ENCODE measurements at regions not wholly inside any gene's neighbourhood (a gene's known extent, or its start where the extent isn't known, plus 50 kb on each side); places are given as distances from the start of the nearest gene placed in this dataset.
"Not testable (repeated sequence)": the region's sequence is repeated elsewhere in the genome, so short reads cannot be mapped to it uniquely, and the experiment has no call there.

DNA sequence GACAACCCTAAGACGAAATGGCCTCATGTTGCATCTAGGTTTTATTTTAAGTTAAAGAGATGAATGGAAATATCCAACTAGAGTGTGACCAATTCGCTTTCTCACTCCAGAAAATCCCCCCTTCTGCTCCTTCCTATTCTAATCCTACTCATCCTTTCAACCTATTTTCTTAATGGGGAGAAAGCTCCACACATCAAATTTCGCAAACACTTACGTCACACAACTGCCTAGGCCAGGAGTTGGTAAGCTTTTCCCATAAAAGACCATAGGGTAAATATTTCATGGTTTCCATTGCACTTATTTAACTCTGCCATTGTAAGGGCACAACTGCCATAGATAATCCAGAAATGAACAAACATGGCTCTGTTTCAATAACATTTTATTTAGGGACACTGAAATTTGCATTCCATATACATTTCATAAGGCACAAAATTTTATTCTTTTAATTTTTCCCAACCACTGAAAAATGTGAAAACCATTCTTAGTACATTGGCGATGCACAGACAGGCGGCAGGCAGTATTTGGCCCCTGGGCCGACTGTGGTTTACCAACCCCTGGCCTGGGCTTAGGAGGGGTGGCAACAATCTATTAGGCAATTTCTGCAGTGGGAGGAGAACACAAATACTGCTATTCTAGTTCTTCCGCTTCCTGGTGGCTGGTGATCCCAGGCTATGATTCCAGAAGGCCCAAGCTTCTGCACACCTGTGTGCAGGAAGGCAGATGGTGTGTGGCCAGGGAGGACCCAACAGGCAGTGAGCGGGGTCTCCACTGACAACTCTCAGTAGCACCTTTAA lies 67.2 kb upstream of the FOXN3 start:
- no peak for DNase-seq (ENCODE audit: insufficient read length, low spot score)
- no peak for FAIRE-seq
- no peak for TF ChIP-seq POLR2A (IDR thresholded peaks at IDR 0.05; ENCODE audit: low read depth, low read length)

- no peak for FAIRE-seq
- no peak for TF ChIP-seq POLR2A (IDR thresholded peaks at IDR 0.05; ENCODE audit: low read depth, low read length)
Measured at GRCh38 chr14:89481196-89481595, 64.2 kb upstream of the FOXN3 start.

DNA sequence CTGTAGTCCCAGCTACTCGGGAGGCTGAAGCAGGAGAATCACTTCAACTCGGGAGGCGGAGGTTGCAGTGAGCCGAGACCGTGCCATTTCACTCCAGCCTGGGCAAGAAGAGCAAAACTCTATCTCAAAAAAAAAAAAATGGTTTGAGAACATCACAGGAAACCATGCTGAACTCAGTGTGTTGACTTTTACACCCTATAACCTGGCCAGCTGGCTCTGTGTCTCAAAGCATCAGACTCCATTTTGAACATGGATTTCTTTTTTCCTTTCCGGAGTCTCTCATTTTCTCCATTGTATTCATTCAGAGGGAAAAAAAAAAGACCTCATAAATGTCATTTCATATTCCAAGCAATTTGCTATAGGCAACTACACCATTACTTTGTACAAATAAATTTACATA lies 63.2 kb upstream of the FOXN3 start:
- TF ChIP-seq POLR2A (IDR thresholded peaks at IDR 0.05; ENCODE audit: low read depth, low read length): no peak
- FAIRE-seq (no peak), DNase-seq (ENCODE audit: insufficient read length, low spot score) (no peak)

More at GRCh38 chr14:89481196-89481595, 64.2 kb upstream of the FOXN3 start:
- DNase-seq (ENCODE audit: insufficient read length, low spot score): no peak

DNA sequence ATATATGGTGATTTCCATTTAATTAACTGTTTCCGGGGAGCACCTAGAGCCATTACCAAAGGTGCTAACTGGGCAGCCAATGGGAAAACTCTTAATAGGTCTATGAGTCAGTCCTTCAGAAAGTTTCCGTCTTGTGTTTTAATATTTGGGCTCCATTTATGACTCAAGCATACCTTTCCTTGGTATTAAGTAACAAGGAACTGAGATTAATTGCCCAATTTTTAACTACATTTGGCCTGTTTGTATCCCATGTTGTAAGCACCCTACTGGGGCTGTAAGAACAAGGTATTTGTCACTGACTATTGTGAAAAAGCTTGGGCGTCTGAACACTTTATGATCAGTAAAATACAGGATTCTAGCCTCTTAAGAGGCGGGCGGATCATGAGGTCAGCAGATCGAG lies 62.8 kb upstream of the FOXN3 start:
- FAIRE-seq (no peak), DNase-seq (ENCODE audit: insufficient read length, low spot score) (no peak)
- no peak for TF ChIP-seq POLR2A (IDR thresholded peaks at IDR 0.05; ENCODE audit: low read depth, low read length)

DNA sequence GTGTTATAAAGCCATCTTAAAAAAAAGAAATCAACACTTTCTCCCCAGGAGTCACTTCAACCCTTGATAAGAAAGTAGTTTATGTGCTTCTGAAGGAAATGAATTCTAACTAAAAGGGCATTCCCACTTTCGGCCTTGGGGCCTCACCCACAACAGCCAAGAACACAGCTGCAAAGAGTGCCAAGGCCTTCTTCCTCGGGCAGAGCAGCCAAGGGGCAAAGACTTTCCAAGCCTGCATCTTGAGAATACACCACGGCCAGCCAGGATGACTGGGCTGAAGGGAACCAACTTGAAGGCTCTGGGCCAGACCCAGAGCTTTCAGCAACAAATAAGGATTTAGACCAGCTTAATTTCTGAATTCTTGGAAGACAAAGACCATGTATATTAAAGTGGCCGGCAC lies 60.4 kb upstream of the FOXN3 start:
- DNase-seq (ENCODE audit: insufficient read length, low spot score) (no peak), FAIRE-seq (no peak)
- no peak for TF ChIP-seq POLR2A (IDR thresholded peaks at IDR 0.05; ENCODE audit: low read depth, low read length)

DNA sequence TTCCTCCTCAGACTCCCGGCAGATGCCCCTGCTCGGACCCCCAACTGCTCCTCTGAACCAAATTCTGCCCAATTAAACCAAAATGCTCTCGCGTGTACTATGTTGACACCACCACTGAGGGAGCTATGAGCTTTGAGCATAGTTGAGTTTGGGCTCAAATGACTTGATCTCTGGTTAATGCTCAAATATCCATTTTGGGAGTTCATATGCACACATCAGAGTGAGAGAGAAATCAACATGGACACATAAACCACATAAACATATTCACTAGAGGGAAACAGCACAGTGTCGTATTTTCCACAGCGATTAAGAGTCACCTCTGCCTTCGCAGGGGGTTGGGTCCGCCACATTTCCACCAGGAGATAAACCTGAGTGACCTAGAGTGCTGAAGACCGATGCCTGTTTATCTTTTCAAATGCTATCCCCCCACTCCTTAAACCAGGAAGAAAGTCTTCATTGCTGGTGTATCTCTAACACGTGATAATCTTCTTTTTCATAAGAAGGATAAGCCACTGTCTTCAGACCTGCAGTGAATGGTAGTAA lies 59.4 kb upstream of the FOXN3 start:
- FAIRE-seq (no peak), DNase-seq (ENCODE audit: insufficient read length, low spot score) (no peak)
- no peak for TF ChIP-seq POLR2A (IDR thresholded peaks at IDR 0.05; ENCODE audit: low read depth, low read length)

GRCh38 chr14:89474464-89474863 lies 57.4 kb upstream of the FOXN3 start:
- no peak for TF ChIP-seq POLR2A (IDR thresholded peaks at IDR 0.05; ENCODE audit: low read depth, low read length)
- no peak for DNase-seq (ENCODE audit: insufficient read length, low spot score)
- FAIRE-seq: no peak

DNA sequence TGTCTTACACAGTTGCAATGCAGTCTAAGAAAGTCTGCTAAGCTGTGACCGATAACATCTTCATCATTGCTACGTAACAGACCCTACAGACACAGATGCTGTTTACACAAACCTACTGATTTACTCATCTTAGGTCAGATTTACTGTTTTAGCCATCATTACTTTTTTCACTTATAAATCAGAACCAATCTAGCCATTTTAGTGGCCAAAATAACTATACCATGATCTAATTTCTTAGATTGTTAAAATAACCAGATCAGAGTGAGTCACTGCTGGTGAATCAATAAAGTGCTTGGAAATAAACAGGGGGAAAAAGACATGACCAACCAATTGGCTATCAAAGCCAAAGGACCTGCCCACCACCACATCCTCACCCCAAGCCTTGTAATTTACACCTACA lies 57.0 kb upstream of the FOXN3 start:
- TF ChIP-seq POLR2A (IDR thresholded peaks at IDR 0.05; ENCODE audit: low read depth, low read length): no peak
- FAIRE-seq (no peak), DNase-seq (ENCODE audit: insufficient read length, low spot score) (no peak)

- no peak for FAIRE-seq
- TF ChIP-seq POLR2A (IDR thresholded peaks at IDR 0.05; ENCODE audit: low read depth, low read length): no peak
- DNase-seq (ENCODE audit: insufficient read length, low spot score): no peak
Measured at GRCh38 chr14:89473569-89473968, 56.5 kb upstream of the FOXN3 start.

DNA sequence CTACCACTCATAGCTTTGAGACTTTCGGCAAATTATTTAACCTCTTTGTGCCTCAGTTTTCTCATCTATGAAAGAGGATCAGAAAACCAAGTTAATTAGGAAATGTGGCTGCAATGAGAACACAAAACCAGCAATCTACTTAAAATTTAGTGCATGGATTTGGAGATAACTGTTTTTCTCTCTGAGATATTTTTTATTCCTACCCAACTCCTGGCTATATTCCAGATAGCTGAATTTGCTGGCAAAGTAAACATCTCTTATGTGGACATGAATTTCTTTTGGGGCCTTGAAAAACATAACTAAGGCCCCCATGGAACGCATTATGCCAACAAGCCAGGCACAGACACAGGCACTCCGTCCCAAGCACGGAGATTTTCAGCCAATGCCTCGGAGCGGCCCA lies 53.4 kb upstream of the FOXN3 start:
- no peak for FAIRE-seq
- no peak for TF ChIP-seq POLR2A (IDR thresholded peaks at IDR 0.05; ENCODE audit: low read depth, low read length)

DNA sequence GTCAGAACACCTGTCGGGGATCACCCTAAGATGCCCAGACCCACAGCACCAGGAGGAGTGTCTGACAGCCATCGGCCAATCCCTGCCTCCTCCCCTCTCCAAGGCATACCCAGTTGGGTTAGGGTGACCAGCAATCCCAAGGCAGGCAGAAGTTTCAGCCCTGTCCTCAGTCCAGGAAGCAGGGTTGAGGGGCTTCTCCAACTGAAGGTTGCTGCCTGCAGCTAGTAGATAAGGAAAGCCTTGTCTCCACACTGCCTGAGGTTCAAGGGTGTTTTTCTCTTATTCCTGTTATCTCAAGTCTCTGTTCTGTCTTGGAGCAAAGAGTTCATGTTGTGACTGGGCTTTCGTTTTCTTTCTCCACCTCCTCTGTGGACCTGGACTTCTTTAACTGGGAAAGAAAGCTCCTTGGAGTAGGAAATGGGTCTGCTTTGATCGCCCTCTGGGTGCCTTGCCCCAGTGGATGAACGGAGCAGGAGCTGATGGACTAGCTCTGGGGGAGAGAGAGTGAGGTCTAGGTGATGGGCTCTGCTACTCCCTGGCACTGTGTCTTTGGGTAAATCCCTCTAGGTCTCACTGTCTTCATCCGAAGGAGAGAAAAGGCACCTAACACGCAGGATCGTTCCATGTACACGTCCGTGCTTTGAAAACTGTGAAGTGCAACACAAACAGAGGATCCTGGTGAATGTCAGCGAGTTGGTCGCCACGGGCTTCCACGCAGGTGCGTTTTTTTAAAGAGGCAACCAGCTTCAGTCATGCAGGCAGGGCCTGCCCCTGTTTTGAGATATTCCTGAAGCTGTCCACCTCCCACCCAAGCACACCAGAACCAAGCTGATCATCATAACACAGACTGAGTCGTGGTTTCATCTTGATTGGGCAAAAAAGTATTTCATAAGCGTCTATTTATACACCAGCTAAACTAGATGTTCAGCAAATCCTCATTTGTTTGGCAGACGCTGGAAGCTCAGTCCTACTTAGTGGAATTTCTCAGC lies 52.5 kb upstream of the FOXN3 start:
- no peak for TF ChIP-seq POLR2A (IDR thresholded peaks at IDR 0.05; ENCODE audit: low read depth, low read length)
- FAIRE-seq: no peak
- no peak for DNase-seq (ENCODE audit: insufficient read length, low spot score)

More for the DNA sequence above, 53.4 kb upstream of the FOXN3 start:
- DNase-seq (ENCODE audit: insufficient read length, low spot score): no peak

- DNase-seq (ENCODE audit: insufficient read length, low spot score): no peak
- FAIRE-seq: no peak
- no peak for TF ChIP-seq POLR2A (IDR thresholded peaks at IDR 0.05; ENCODE audit: low read depth, low read length)
Measured at GRCh38 chr14:89468566-89468965, 51.5 kb upstream of the FOXN3 start.

DNA sequence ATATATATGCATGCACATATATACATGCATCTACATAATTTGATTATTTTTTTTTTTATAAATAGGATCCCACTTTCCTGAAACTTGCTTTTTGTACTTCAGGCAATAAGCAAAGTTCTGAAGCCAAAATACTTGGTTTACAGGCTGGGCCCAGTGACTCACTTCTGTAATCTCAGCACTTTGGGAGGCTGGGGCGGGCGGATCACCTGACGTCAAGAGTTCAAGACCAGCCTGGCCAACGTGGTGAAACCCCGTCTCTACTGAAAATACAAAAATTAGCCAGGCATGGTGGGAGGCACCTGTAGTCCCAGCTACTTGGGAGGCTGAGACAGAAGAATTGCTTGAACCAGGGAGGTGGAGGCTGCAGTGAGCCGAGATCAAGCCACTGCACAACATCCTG lies 51.0 kb upstream of the FOXN3 start:
- DNase-seq (ENCODE audit: insufficient read length, low spot score); FAIRE-seq: not testable (repeated sequence)

GRCh38 chr14:89466944-89467343 lies 49.9 kb upstream of the FOXN3 start:
- no peak for TF ChIP-seq POLR2A (IDR thresholded peaks at IDR 0.05; ENCODE audit: low read depth, low read length)
- no peak for DNase-seq (ENCODE audit: insufficient read length, low spot score)
- no peak for FAIRE-seq

All from H54 (cell line).